Heart left ventricle (tissue), 13 donors: ENCODE measurements at regions not wholly inside any gene's neighbourhood (a gene's known extent, or its start where the extent isn't known, plus 50 kb on each side); places are given as distances from the start of the nearest gene placed in this dataset.

ENCODE experiments used
- POLR2A ChIP-seq, 2 donors: fragments of 450-650 bp; IDR thresholded peaks; one replicate each; pipeline ENCODE4 v1.6.1; 2017; ENCODE audit warnings: antibody characterized with exemption in 2 of 2, mild to moderate bottlenecking in 2 of 2, moderate library complexity in 2 of 2
- TF ChIP-seq, protein P1 (sequence below), 12 donors: fragments of 200-600 bp; sonication (generic) in 4 of 12; IDR thresholded peaks; one replicate each; pipeline versions ENCODE4 v1.5.0 to v1.8.0; 2018 to 2022; ENCODE audit warnings: antibody characterized with exemption in 12 of 12, mild to moderate bottlenecking in 5 of 12
- donor health status: ischemic (EF 13 %, LVEDD 7.1; RV severe dilation, severe dysfunction).
- donor health status: DM: no; HTN: yes; CAD: no.
- donor health status: DM: no; HTN: no; CAD: no.
- donor health status: ischemic (EF 25% LVEDD 6.9; RV normal size, moderate dysfunction).
- donor health status: ischemic (EF 25% LVEDD 5.7; RV mildly dilated, moderate dysfunction).
- donor health status: ischemic (EF 35%, LVEDD 5.7; RV mildly dilated, moderate dysfunction).
- donor health status: nonischemic (EF 11% LVEDD 7.7; RV severe dilation, severe dysfunction).
- donor health status: DM: yes; HTN: yes; CAD: no.
- donor health status: PGD.
- donor health status: ischemic (EF 29% LVEDD 5.4; RV normal size, mild dysfunction).
- donor health status: nonischemic (EF 23%, LVEDD 6.1; RV moderate dilation, normal function).

DNA sequence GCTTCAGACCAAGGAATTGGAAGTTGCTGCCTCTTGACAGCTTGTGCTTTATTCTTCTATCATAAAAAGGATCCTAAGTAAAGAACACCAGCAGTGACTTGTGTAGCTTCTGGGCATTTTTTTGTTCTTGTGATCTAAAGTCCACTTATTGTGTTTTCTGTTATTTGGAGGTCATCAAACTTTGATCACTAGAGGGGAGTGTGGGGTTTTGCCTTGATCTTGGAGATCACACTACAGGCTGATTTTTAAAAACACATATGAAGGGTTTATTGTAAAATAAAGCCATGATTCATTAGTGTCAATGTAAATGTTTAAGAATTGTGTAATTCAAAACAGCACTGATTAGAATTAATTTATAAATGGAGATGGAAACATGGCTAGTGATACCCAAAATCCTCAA lies 328.7 kb upstream of the EDNRB start:
- TF ChIP-seq, protein P1, sequence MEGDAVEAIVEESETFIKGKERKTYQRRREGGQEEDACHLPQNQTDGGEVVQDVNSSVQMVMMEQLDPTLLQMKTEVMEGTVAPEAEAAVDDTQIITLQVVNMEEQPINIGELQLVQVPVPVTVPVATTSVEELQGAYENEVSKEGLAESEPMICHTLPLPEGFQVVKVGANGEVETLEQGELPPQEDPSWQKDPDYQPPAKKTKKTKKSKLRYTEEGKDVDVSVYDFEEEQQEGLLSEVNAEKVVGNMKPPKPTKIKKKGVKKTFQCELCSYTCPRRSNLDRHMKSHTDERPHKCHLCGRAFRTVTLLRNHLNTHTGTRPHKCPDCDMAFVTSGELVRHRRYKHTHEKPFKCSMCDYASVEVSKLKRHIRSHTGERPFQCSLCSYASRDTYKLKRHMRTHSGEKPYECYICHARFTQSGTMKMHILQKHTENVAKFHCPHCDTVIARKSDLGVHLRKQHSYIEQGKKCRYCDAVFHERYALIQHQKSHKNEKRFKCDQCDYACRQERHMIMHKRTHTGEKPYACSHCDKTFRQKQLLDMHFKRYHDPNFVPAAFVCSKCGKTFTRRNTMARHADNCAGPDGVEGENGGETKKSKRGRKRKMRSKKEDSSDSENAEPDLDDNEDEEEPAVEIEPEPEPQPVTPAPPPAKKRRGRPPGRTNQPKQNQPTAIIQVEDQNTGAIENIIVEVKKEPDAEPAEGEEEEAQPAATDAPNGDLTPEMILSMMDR (IDR thresholded peaks at IDR 0.05) = no peak
- no peak for TF ChIP-seq POLR2A (IDR thresholded peaks at IDR 0.05)
